ENCODE measurements at regions not wholly inside any gene's neighbourhood (a gene's known extent, or its start where the extent isn't known, plus 50 kb on each side); places are given as distances from the start of the nearest gene placed in this dataset.
A peak's percentile ranks its signal among the peaks of the same experiment; 100 is the strongest.
"Not testable (repeated sequence)": the region's sequence is repeated elsewhere in the genome, so short reads cannot be mapped to it uniquely, and the experiment has no call there.

GRCh38 chr16:66242672-66243071, 123.8 kb upstream of the CDH5 start:
- no peaks in the 10 kb centered on the region for H3K79me2 ChIP-seq (ENCODE audit: insufficient read depth, low read length)
- peaks cover 17% of the 10 kb centered on the region for H3K9me3 Mint-ChIP-seq (ENCODE audit: unreplicated experiment)
- no peak overlapping the region for H3K4me3 ChIP-seq (ENCODE audit: insufficient read depth, low read depth, low read length)
- H3K4me1 ChIP-seq (ENCODE audit: insufficient read depth, low read length) = peaks cover 2% of the 10 kb centered on the region
- no peak for DNase-seq (ENCODE audit: low read depth)
- peaks cover 14% of the 10 kb centered on the region for H3K27me3 Mint-ChIP-seq (ENCODE audit: low read depth, unreplicated experiment)
- no peaks in the 10 kb centered on the region for H3K36me3 ChIP-seq (ENCODE audit: insufficient read depth, low read length)
- no peak overlapping the region for H3K27ac ChIP-seq (ENCODE audit: low read depth, low read length)
- H3K27ac Mint-ChIP-seq (ENCODE audit: unreplicated experiment) = no peak overlapping the region
- FAIRE-seq = no peak
- no peak overlapping the region for H2AFZ ChIP-seq (ENCODE audit: low read depth, low read length)
- H4K20me1 ChIP-seq (ENCODE audit: insufficient read depth, low read length) = no peaks in the 10 kb centered on the region
- no peaks in the 10 kb centered on the region for H3K27me3 ChIP-seq (ENCODE audit: insufficient read depth, low read length)
- no peak overlapping the region for H3K4me3 Mint-ChIP-seq (ENCODE audit: unreplicated experiment)
- H3K4me2 ChIP-seq (ENCODE audit: low read length) = no peak overlapping the region
- H3K4me1 Mint-ChIP-seq (ENCODE audit: low read depth, unreplicated experiment) = peaks cover 2% of the 10 kb centered on the region
- H3K36me3 Mint-ChIP-seq (ENCODE audit: low read depth, unreplicated experiment) = peaks cover 2% of the 10 kb centered on the region
- no peak for TF ChIP-seq CTCF (IDR thresholded peaks at IDR 0.05; ENCODE audit: insufficient read depth, low read depth, low read length)
- TF ChIP-seq EZH2 (IDR thresholded peaks at IDR 0.05; ENCODE audit: insufficient read depth, low read length) = no peak
- H3K9ac ChIP-seq (ENCODE audit: low read length) = no peak overlapping the region
- H3K9me3 ChIP-seq (ENCODE audit: insufficient read depth, low read depth, low read length) = peaks cover 9% of the 10 kb centered on the region

- not testable (repeated sequence) for DNase-seq (ENCODE audit: low read depth); H3K4me1 Mint-ChIP-seq (ENCODE audit: low read depth, unreplicated experiment); H3K9me3 ChIP-seq (ENCODE audit: insufficient read depth, low read depth, low read length); H3K4me1 ChIP-seq (ENCODE audit: insufficient read depth, low read length); H3K9ac ChIP-seq (ENCODE audit: low read length); H4K20me1 ChIP-seq (ENCODE audit: insufficient read depth, low read length); H2AFZ ChIP-seq (ENCODE audit: low read depth, low read length); H3K4me3 Mint-ChIP-seq (ENCODE audit: unreplicated experiment); H3K27ac Mint-ChIP-seq (ENCODE audit: unreplicated experiment); FAIRE-seq; H3K27me3 ChIP-seq (ENCODE audit: insufficient read depth, low read length); H3K36me3 ChIP-seq (ENCODE audit: insufficient read depth, low read length); H3K79me2 ChIP-seq (ENCODE audit: insufficient read depth, low read length); H3K4me2 ChIP-seq (ENCODE audit: low read length); H3K27ac ChIP-seq (ENCODE audit: low read depth, low read length); H3K36me3 Mint-ChIP-seq (ENCODE audit: low read depth, unreplicated experiment); H3K4me3 ChIP-seq (ENCODE audit: insufficient read depth, low read depth, low read length)
- Mint-ChIP-seq H3K9me3 (ENCODE audit: unreplicated experiment) (peaks cover 17% of the 10 kb centered on the region), H3K27me3 (ENCODE audit: low read depth, unreplicated experiment) (peaks cover 14% of the 10 kb centered on the region)
These were observed 124.3 kb upstream of the CDH5 start for GRCh38 chr16:66242206-66242605.

- Mint-ChIP-seq H3K4me3 (ENCODE audit: unreplicated experiment) (no peak overlapping the region), H3K4me1 (ENCODE audit: low read depth, unreplicated experiment) (peaks cover 2% of the 10 kb centered on the region), H3K27me3 (ENCODE audit: low read depth, unreplicated experiment) (peaks cover 23% of the 10 kb centered on the region), H3K27ac (ENCODE audit: unreplicated experiment) (no peak overlapping the region), H3K9me3 (ENCODE audit: unreplicated experiment) (peaks cover 17% of the 10 kb centered on the region), H3K36me3 (ENCODE audit: low read depth, unreplicated experiment) (peaks cover 2% of the 10 kb centered on the region)
- H3K27me3 ChIP-seq (ENCODE audit: insufficient read depth, low read length) = no peaks in the 10 kb centered on the region
- H3K4me3 ChIP-seq (ENCODE audit: insufficient read depth, low read depth, low read length) = no peak overlapping the region
- no peak overlapping the region for H3K4me2 ChIP-seq (ENCODE audit: low read length)
- H3K79me2 ChIP-seq (ENCODE audit: insufficient read depth, low read length) = no peaks in the 10 kb centered on the region
- no peaks in the 10 kb centered on the region for H3K4me1 ChIP-seq (ENCODE audit: insufficient read depth, low read length)
- FAIRE-seq = no peak
- no peaks in the 10 kb centered on the region for H4K20me1 ChIP-seq (ENCODE audit: insufficient read depth, low read length)
- H3K9ac ChIP-seq (ENCODE audit: low read length) = no peak overlapping the region
- no peak overlapping the region for H3K27ac ChIP-seq (ENCODE audit: low read depth, low read length)
- H2AFZ ChIP-seq (ENCODE audit: low read depth, low read length) = no peak overlapping the region
- TF ChIP-seq EZH2 (IDR thresholded peaks at IDR 0.05; ENCODE audit: insufficient read depth, low read length) (no peak), CTCF (IDR thresholded peaks at IDR 0.05; ENCODE audit: insufficient read depth, low read depth, low read length) (no peak)
- H3K36me3 ChIP-seq (ENCODE audit: insufficient read depth, low read length) = no peaks in the 10 kb centered on the region
- H3K9me3 ChIP-seq (ENCODE audit: insufficient read depth, low read depth, low read length) = peaks cover 9% of the 10 kb centered on the region
- peak; percentile 68 for DNase-seq (ENCODE audit: low read depth)
These were observed 125.7 kb upstream of the CDH5 start for GRCh38 chr16:66240631-66241395.
